ENCODE measurements at regions not wholly inside any gene's neighbourhood (a gene's known extent, or its start where the extent isn't known, plus 50 kb on each side); places are given as distances from the start of the nearest gene placed in this dataset.

- Histone ChIP-seq H3K4me2 (ENCODE audit: low read depth, low read length) (no peak overlapping the region), H3K27ac (ENCODE audit: extremely low read length, insufficient read depth, low read length) (no peak overlapping the region), H3K9me3 (ENCODE audit: low read length) (no peaks in the 10 kb centered on the region), H3K4me1 (ENCODE audit: insufficient read depth, low read length) (no peaks in the 10 kb centered on the region), H3K27me3 (ENCODE audit: control insufficient read depth in 1 of 2, insufficient read depth in 2 of 2, low read length in 2 of 2) (no peaks in the 10 kb centered on the region), H4K20me1 (ENCODE audit: insufficient read depth, low read length) (no peaks in the 10 kb centered on the region), H3K9ac (ENCODE audit: insufficient read depth, low read depth, low read length) (no peak overlapping the region), H3K36me3 (replicated peaks in 1 of 2; ENCODE audit: control insufficient read depth in 1 of 2, insufficient read depth in 2 of 2, low read length in 2 of 2) (no peaks in the 10 kb centered on the region), H2AFZ (ENCODE audit: low read length) (no peak overlapping the region), H3K79me2 (ENCODE audit: insufficient read depth, low read length) (no peaks in the 10 kb centered on the region), H3K4me3 (replicated peaks in 1 of 3; ENCODE audit: insufficient read depth in 1 of 3, low read depth in 2 of 3, low read length in 3 of 3) (no peak overlapping the region)
- ChIA-PET POLR2A (no interaction called here), CTCF (ENCODE audit: low intra/inter-chr PET ratio, low total read pairs) (no interaction called here)
- FAIRE-seq (no peak), ATAC-seq (no peak), DNase-seq (ENCODE audit: low spot score) (no peak)
- TF ChIP-seq GATAD1 (CRISPR knock-in tag; IDR thresholded peaks at IDR 0.05): no peak
- WGBS (ENCODE audit: low lambda C conversion rate): 47% methylated on average over 2 of the region's 7 CpGs
- no TSS peak for BruUV-seq (replicated peaks)
- intact Hi-C loops (cut with micrococcal nuclease; ENCODE audit: unreplicated experiment): no loop called here
- in situ Hi-C loops (cut with HindIII; ENCODE audit: extremely low pct_ligation_motif_present, low pct_unique_long_range_greater_than_20kb): no loop called here
Observed at GRCh38 chr21:35602811-35603362, 457.4 kb downstream of the SETD4 start.

- Histone ChIP-seq H3K4me1 (ENCODE audit: insufficient read depth, low read length) (no peaks in the 10 kb centered on the region), H3K9me3 (ENCODE audit: low read length) (no peaks in the 10 kb centered on the region), H3K79me2 (ENCODE audit: insufficient read depth, low read length) (no peaks in the 10 kb centered on the region), H3K4me2 (ENCODE audit: low read depth, low read length) (no peak overlapping the region), H3K36me3 (replicated peaks in 1 of 2; ENCODE audit: control insufficient read depth in 1 of 2, insufficient read depth in 2 of 2, low read length in 2 of 2) (no peaks in the 10 kb centered on the region), H4K20me1 (ENCODE audit: insufficient read depth, low read length) (no peaks in the 10 kb centered on the region), H3K27ac (ENCODE audit: extremely low read length, insufficient read depth, low read length) (no peak overlapping the region), H2AFZ (ENCODE audit: low read length) (no peak overlapping the region), H3K9ac (ENCODE audit: insufficient read depth, low read depth, low read length) (no peak overlapping the region), H3K27me3 (ENCODE audit: control insufficient read depth in 1 of 2, insufficient read depth in 2 of 2, low read length in 2 of 2) (no peaks in the 10 kb centered on the region), H3K4me3 (replicated peaks in 1 of 3; ENCODE audit: insufficient read depth in 1 of 3, low read depth in 2 of 3, low read length in 3 of 3) (no peak overlapping the region)
- ATAC-seq (no peak), DNase-seq (ENCODE audit: low spot score) (no peak), FAIRE-seq (no peak)
- POLR2A ChIA-PET: no interaction called here
- in situ Hi-C loops (cut with HindIII; ENCODE audit: extremely low pct_ligation_motif_present, low pct_unique_long_range_greater_than_20kb) (no loop called here), intact Hi-C loops (cut with micrococcal nuclease; ENCODE audit: unreplicated experiment) (no loop called here)
- no TSS peak for BruUV-seq (replicated peaks)
- CTCF ChIA-PET (ENCODE audit: low intra/inter-chr PET ratio, low total read pairs): no interaction called here
- WGBS (ENCODE audit: low lambda C conversion rate): 8% methylated on average over 4 of the region's 4 CpGs
- no peak for TF ChIP-seq PAX8 (CRISPR knock-in tag; IDR thresholded peaks at IDR 0.05; ENCODE audit: borderline replicate concordance)
- TF ChIP-seq ZSCAN21 (CRISPR knock-in tag; IDR thresholded peaks at IDR 0.05; ENCODE audit: borderline replicate concordance): no peak
- no peak for TF ChIP-seq ATF4 (CRISPR knock-in tag; IDR thresholded peaks at IDR 0.05)
- TF ChIP-seq FOXP1 (IDR thresholded peaks at IDR 0.05): no peak
- no peak for TF ChIP-seq FOXP1 (CRISPR knock-in tag; IDR thresholded peaks at IDR 0.05)
- no peak for TF ChIP-seq ZNF576 (CRISPR knock-in tag; IDR thresholded peaks at IDR 0.05)
- no peak for TF ChIP-seq ZNF660 (CRISPR knock-in tag; IDR thresholded peaks at IDR 0.05; ENCODE audit: borderline replicate concordance, low read depth)
- TF ChIP-seq ZNF614 (CRISPR knock-in tag; IDR thresholded peaks at IDR 0.05; ENCODE audit: borderline replicate concordance): no peak
- no peak for TF ChIP-seq ZHX2 (IDR thresholded peaks at IDR 0.05; ENCODE audit: low read depth)
- no peak for TF ChIP-seq ZHX2 (CRISPR knock-in tag; IDR thresholded peaks at IDR 0.05; ENCODE audit: borderline replicate concordance)
- TF ChIP-seq ZFP82 (CRISPR knock-in tag; IDR thresholded peaks at IDR 0.05; ENCODE audit: borderline replicate concordance): no peak
- no peak for TF ChIP-seq ZKSCAN8 (CRISPR knock-in tag; IDR thresholded peaks at IDR 0.05; ENCODE audit: borderline replicate concordance)
Observed at GRCh38 chr21:35601211-35601610, 459.1 kb downstream of the SETD4 start.

All from HepG2 (cell line).